K562 (cell line): ENCODE measurements at regions not wholly inside any gene's neighbourhood (a gene's known extent, or its start where the extent isn't known, plus 50 kb on each side); places are given as distances from the start of the nearest gene placed in this dataset.

Experiments
- ATAC-seq: fragments of 200-7000 bp; cut with Tn5 transposase; 3 replicates; pipeline ENCODE4 v1.9.1; 2020; ENCODE audit warnings: moderate library complexity
- BruUV-seq: library from RNA; stranded (reverse); fragments of 400-500 nt; replicated peaks from 2 replicates; lab custom pipeline; 2021; lab: Mats Ljungman, UMichigan
- CTCF ChIA-PET: fragments of 300-600 bp; formaldehyde crosslinking; extraction: SDS; loops from one replicate; lab custom pipeline; 2021; ENCODE audit warnings: low intra/inter-chr PET ratio; lab: Yijun Ruan, JAX
- POLR2A ChIA-PET: fragments of 300-600, 350-650 bp; sonication (Branson Sonifier 250); formaldehyde crosslinking; extraction: SDS; loops from one replicate; lab custom pipeline; 2021; ENCODE audit warnings: antibody characterized with exemption, inconsistent platforms; lab: Yijun Ruan, JAX
- DNase-seq, 4 experiments: peaks; one replicate each; pipeline versions ENCODE4 v3.0.0 to v3.0.0-alpha.2; 2011 to 2018; ENCODE audit warnings: low spot score in 3 of 4, mixed read lengths in 3 of 4; ENCODE audit errors: extremely low read depth in 1 of 4
- FAIRE-seq: peaks from 2 replicates; lab custom pipeline; 2011; peaks lifted over from hg19 to GRCh38; lab: Jason Lieb, UNC
- H2AFZ ChIP-seq: 2 replicates; pipeline ENCODE4 v1.6.0; 2011; ENCODE audit warnings: low read depth, low read length, control low read depth, inconsistent platforms
- H3K27ac ChIP-seq: fragments of 200-600 bp; 3 replicates; pipeline ENCODE4 v1.8.0; 2011; ENCODE audit warnings: low read depth, mild to moderate bottlenecking, control low read depth, inconsistent platforms, low read length, moderate library complexity, mixed read lengths; ENCODE audit errors: extremely low read depth
- H3K27me3 ChIP-seq, 2 experiments: fragments of 300-600 bp in 1 of 2; 2 replicates in 1 of 2; 3 replicates in 1 of 2; pipeline versions ENCODE4 v1.6.0 to v1.8.0; 2011; ENCODE audit warnings: inconsistent platforms in 2 of 2, low read length in 2 of 2, mild to moderate bottlenecking in 1 of 2, mixed read lengths in 1 of 2, moderate library complexity in 1 of 2; ENCODE audit not compliant: control insufficient read depth in 2 of 2, insufficient read depth in 2 of 2
- H3K36me3 ChIP-seq: fragments of 300-600 bp; 3 replicates; pipeline ENCODE4 v1.8.0; 2011; ENCODE audit warnings: mild to moderate bottlenecking, low read length, inconsistent platforms; ENCODE audit not compliant: control insufficient read depth, insufficient read depth
- H3K4me1 ChIP-seq, 2 experiments: fragments of 200-600 bp in 1 of 2; replicated peaks in 1 of 2; 2 replicates in 1 of 2; 3 replicates in 1 of 2; pipeline versions ENCODE4 v1.5.1 to v1.8.0; 2011; ENCODE audit warnings: inconsistent platforms in 2 of 2, low read length in 2 of 2, mild to moderate bottlenecking in 1 of 2, mixed read lengths in 1 of 2, moderate library complexity in 1 of 2; ENCODE audit not compliant: control insufficient read depth in 2 of 2, insufficient read depth in 2 of 2
- H3K4me2 ChIP-seq: 2 replicates; pipeline ENCODE4 v1.6.1; 2011; ENCODE audit warnings: low read length, control low read depth, inconsistent platforms, mixed read lengths; ENCODE audit not compliant: insufficient read depth
- H3K4me3 ChIP-seq: fragments of 200-600 bp; sonication (generic), shearing (Covaris generic); 2 replicates; pipeline ENCODE4 v1.5.1; 2016; ENCODE audit warnings: control low read depth, inconsistent platforms
- H3K79me2 ChIP-seq: fragments of 200-600 bp; 3 replicates; pipeline ENCODE4 v1.8.0; 2011; ENCODE audit warnings: low read length, inconsistent platforms; ENCODE audit not compliant: control insufficient read depth, insufficient read depth
- H3K9ac ChIP-seq, 2 experiments: 2 replicates each; pipeline versions ENCODE4 v1.6.0 to v1.6.1; 2011; ENCODE audit warnings: low read depth in 2 of 2, low read length in 2 of 2, control low read depth in 1 of 2, inconsistent platforms in 1 of 2, mild to moderate bottlenecking in 1 of 2, mixed read lengths in 1 of 2; ENCODE audit not compliant: insufficient read depth in 1 of 2
- H3K9me1 ChIP-seq: one replicate; pipeline ENCODE4 v1.6.0; 2011; ENCODE audit warnings: inconsistent platforms, mild to moderate bottlenecking, low read length, moderate library complexity; ENCODE audit not compliant: control insufficient read depth, insufficient read depth
- H3K9me3 ChIP-seq: replicated peaks from 2 replicates; pipeline ENCODE4 v1.5.1; 2011; ENCODE audit warnings: low read depth, low read length, inconsistent platforms; ENCODE audit not compliant: control insufficient read depth, insufficient read depth
- H4K20me1 ChIP-seq: replicated peaks from 2 replicates; pipeline ENCODE4 v1.6.1; 2011; ENCODE audit warnings: low read length, inconsistent platforms, mixed read lengths; ENCODE audit not compliant: control insufficient read depth, insufficient read depth
- CREB3L1 ChIP-seq: fragments of 450-650 bp; IDR thresholded peaks from 2 replicates; pipeline ENCODE4 v1.6.1; 2014; ENCODE audit warnings: low read depth, mild to moderate bottlenecking, moderate library complexity, borderline replicate concordance
- GTF2F1 ChIP-seq: IDR thresholded peaks from 2 replicates; pipeline ENCODE4 v1.6.1; 2011; ENCODE audit warnings: low read depth, low read length, improper control_type of control experiment
- LCOR ChIP-seq: sonication (generic); formaldehyde crosslinking; IDR thresholded peaks from 2 replicates; pipeline ENCODE4 v1.8.0; 2022; ENCODE audit warnings: mild to moderate bottlenecking, missing genetic modification reagents
- MGA ChIP-seq: fragments of 450-650 bp; IDR thresholded peaks from 2 replicates; pipeline ENCODE4 v1.6.1; 2016; ENCODE audit warnings: mild to moderate bottlenecking, moderate library complexity
- NFYB ChIP-seq: IDR thresholded peaks from 2 replicates; pipeline ENCODE4 v1.6.1; 2011; ENCODE audit warnings: mild to moderate bottlenecking, moderate library complexity; ENCODE audit not compliant: insufficient read length; ENCODE audit errors: extremely low read depth
- NR0B1 ChIP-seq: fragments of 450-650 bp; IDR thresholded peaks from one replicate; pipeline ENCODE4 v1.6.1; 2018; ENCODE audit warnings: mild to moderate bottlenecking, moderate library complexity; ENCODE audit not compliant: partially characterized antibody
- ZKSCAN3 ChIP-seq: fragments of 250-450 bp; sonication (Bioruptor Pico); IDR thresholded peaks from 2 replicates; pipeline ENCODE4 v1.4.0; 2020
- WGBS: fragments of 100-300 bp; shearing (Covaris generic); methylation state at CpG from one replicate; pipeline ENCODE4 v1.1.6; 2016; ENCODE audit warnings: low coverage, mixed read lengths; ENCODE audit not compliant: insufficient coverage; ENCODE audit errors: missing lambda C conversion rate; 5-methylcytosine and 5-hydroxymethylcytosine counted together
- in situ Hi-C: fragments of 300-500 bp; cut with MboI; formaldehyde crosslinking; loops from 4 replicates; pipeline ENCODE4 v1.15.0; 2018; ENCODE audit warnings: inconsistent platforms, mixed read lengths
- intact Hi-C: fragments of 100-400 bp; cut with micrococcal nuclease; formaldehyde crosslinking; loops from 2 replicates; pipeline ENCODE4 v1.14.2; 2022

- TF ChIP-seq GTF2F1, result no peak
Measured at GRCh38 chr2:67514515-67514914, 117.4 kb downstream of the ETAA1 start (continued).

GRCh38 chr2:67515056-67515455 lies 117.9 kb downstream of the ETAA1 start:
- FAIRE-seq (no peak), ATAC-seq (no peak), DNase-seq (no peak)
- POLR2A ChIA-PET, result interaction anchor here (0.6 kb wide), 1 partner anchor 148 kb away, joined by 5 read pairs; no protein-coding TSS in a partner anchor
- CTCF ChIA-PET, result no interaction called here
- Histone ChIP-seq H3K9ac (no peak overlapping the region), H3K4me3 (no peak overlapping the region), H3K36me3 (no peaks in the 10 kb centered on the region), H3K27me3 (peaks cover 0 to 2% of the 10 kb centered on the region in 2 experiments; a peak in 1 of 5 replicates), H3K9me1 (no peaks in the 10 kb centered on the region), H4K20me1 (no peaks in the 10 kb centered on the region), H3K4me2 (no peak overlapping the region), H3K9me3 (no peaks in the 10 kb centered on the region), H3K79me2 (no peaks in the 10 kb centered on the region), H3K4me1 (no peaks in the 10 kb centered on the region), H3K27ac (no peak overlapping the region), H2AFZ (no peak overlapping the region)
- no TSS peak for BruUV-seq
- in situ Hi-C loops (no loop called here), intact Hi-C loops (no loop called here)
- 2% methylated on average over 7 of the region's 7 CpGs for WGBS
- no peak for TF ChIP-seq LCOR (CRISPR knock-in tag)
- TF ChIP-seq MGA, result no peak
- no peak for TF ChIP-seq NR0B1
- TF ChIP-seq CREB3L1, result no peak
- no peak for TF ChIP-seq NFYB
- no peak for TF ChIP-seq ZKSCAN3
